Psoas muscle (tissue), 7 donors: ENCODE measurements at regions not wholly inside any gene's neighbourhood (a gene's known extent, or its start where the extent isn't known, plus 50 kb on each side); places are given as distances from the start of the nearest gene placed in this dataset.

Experiments used
- ATAC-seq, 4 donors: fragments of 200-7000 bp; cut with Tn5 transposase; one replicate each; pipeline ENCODE4 v1.9.1; 2020; ENCODE audit warnings: moderate library complexity in 3 of 4, mild to moderate bottlenecking in 2 of 4
- DNase-seq, 2 donors: peaks; one replicate each; pipeline ENCODE4 v3.0.0-alpha.2; 2020
- H3K27ac ChIP-seq: fragments of 200-600 bp; one replicate; pipeline ENCODE4 v1.8.0; 2022
- H3K27me3 ChIP-seq, 3 donors: fragments of 200-600 bp in 1 of 3; one replicate each; pipeline versions ENCODE4 v1.6.1 to v1.8.0; 2013 to 2022; ENCODE audit warnings: low read length in 2 of 3, mild to moderate bottlenecking in 2 of 3, moderate library complexity in 1 of 3; ENCODE audit not compliant: insufficient read depth in 3 of 3
- H3K36me3 ChIP-seq, 2 donors: fragments of 200-600 bp in 1 of 2; one replicate each; pipeline versions ENCODE4 v1.6.1 to v1.8.0; 2013 to 2022; ENCODE audit warnings: low read depth in 1 of 2, mild to moderate bottlenecking in 1 of 2, moderate library complexity in 1 of 2; ENCODE audit not compliant: insufficient read depth in 1 of 2
- H3K4me1 ChIP-seq: fragments of 200-600 bp; one replicate; pipeline ENCODE4 v1.8.0; 2022
- H3K4me3 ChIP-seq: fragments of 200-600 bp; one replicate; pipeline ENCODE4 v1.8.0; 2022; ENCODE audit warnings: mild to moderate bottlenecking
- H3K9me3 ChIP-seq: fragments of 200-600 bp; one replicate; pipeline ENCODE4 v1.8.0; 2022
- CTCF ChIP-seq: fragments of 200-600 bp; IDR thresholded peaks from one replicate; pipeline ENCODE4 v1.8.0; 2022; ENCODE audit warnings: antibody characterized with exemption
- whole genome bisulfite sequencing, 3 donors: extraction: QIAGEN DNeasy Blood & Tissue Kit; methylation state at CpG; one replicate each; pipeline versions ENCODE4 v1.1.6 to v1.1.7; 2013; 5-methylcytosine and 5-hydroxymethylcytosine counted together
- intact Hi-C, 2 donors: fragments of 100-400 bp; cut with DNase I; formaldehyde crosslinking; loops; one replicate each; pipeline versions ENCODE4 v1.11.0 to v1.14.2; 2022
- donor health status: healthy with polysubstance abuse.
- donor health status: DM: no; HTN: no; CAD: no; lungs with moderate emphysema.
- donor health status: Bipolar disorder and iron deficiency.
- donor health status: healthy.
- donor health status: DM: yes; HTN: yes; CAD: no.
- donor health status: DM: no; HTN: no; CAD: no.
- donor health status: DM: yes; HTN: yes; CAD: no.

GRCh38 chr12:76622915-76623314 is 63.3 kb upstream of the OSBPL8 start:
- no peak for TF ChIP-seq CTCF
- Histone ChIP-seq H3K36me3 (no peaks in the 10 kb centered on the region), H3K27me3 (no peaks in the 10 kb centered on the region), H3K27ac (no peak overlapping the region), H3K4me3 (no peak overlapping the region), H3K4me1 (no peaks in the 10 kb centered on the region), H3K9me3 (no peaks in the 10 kb centered on the region)
- intact Hi-C loops: loop anchor here in 1 of 2 donors (5.0 kb wide), 2 partner anchors 169 to 389 kb away; no protein-coding TSS in a partner anchor
- ATAC-seq: no peak
- no peak for DNase-seq

GRCh38 chr12:76623931-76624330 is 64.4 kb upstream of the OSBPL8 start:
- H3K4me3 ChIP-seq: no peak overlapping the region
- TF ChIP-seq CTCF: no peak
- intact Hi-C loops: loop anchor here in 1 of 2 donors (5.0 kb wide), 2 partner anchors 168 to 388 kb away; no protein-coding TSS in a partner anchor
- no peaks in the 10 kb centered on the region for H3K9me3 ChIP-seq
- H3K4me1 ChIP-seq: no peaks in the 10 kb centered on the region
- WGBS, 3 donors: 57 to 81% (median 64%) methylated on average over 2 of the region's 2 CpGs
- H3K27me3 ChIP-seq: no peaks in the 10 kb centered on the region
- ATAC-seq (no peak), DNase-seq (no peak)
- no peaks in the 10 kb centered on the region for H3K36me3 ChIP-seq
- no peak overlapping the region for H3K27ac ChIP-seq

- Histone ChIP-seq H3K4me1 (no peaks in the 10 kb centered on the region), H3K27ac (no peak overlapping the region), H3K9me3 (no peaks in the 10 kb centered on the region), H3K27me3 (no peaks in the 10 kb centered on the region), H3K36me3 (no peaks in the 10 kb centered on the region), H3K4me3 (no peak overlapping the region)
- no peak for ATAC-seq
- DNase-seq: no peak
- TF ChIP-seq CTCF: no peak
- 46 to 70% (median 48%) methylated on average over 4 of the region's 4 CpGs for whole genome bisulfite sequencing, 3 donors
- intact Hi-C loops: no loop called here
Observed at GRCh38 chr12:76627346-76628135, 68.0 kb upstream of the OSBPL8 start.

- Histone ChIP-seq H3K4me1 (no peaks in the 10 kb centered on the region), H3K4me3 (no peak overlapping the region), H3K36me3 (no peaks in the 10 kb centered on the region), H3K9me3 (no peaks in the 10 kb centered on the region), H3K27me3 (no peaks in the 10 kb centered on the region), H3K27ac (no peak overlapping the region)
- no peak for TF ChIP-seq CTCF
- intact Hi-C loops: no loop called here
- no peak for ATAC-seq
- DNase-seq: no peak
Observed at GRCh38 chr12:76628745-76629144, 69.2 kb upstream of the OSBPL8 start.

GRCh38 chr12:76631741-76632140 is 72.2 kb upstream of the OSBPL8 start:
- no peak for ATAC-seq
- TF ChIP-seq CTCF: no peak
- intact Hi-C loops: no loop called here

More at GRCh38 chr12:76631741-76632140, 72.2 kb upstream of the OSBPL8 start:
- no peak for DNase-seq
- H3K27me3 ChIP-seq: no peaks in the 10 kb centered on the region
- H3K36me3 ChIP-seq: no peaks in the 10 kb centered on the region
- H3K4me3 ChIP-seq: no peak overlapping the region
- H3K27ac ChIP-seq: no peak overlapping the region
- H3K9me3 ChIP-seq: no peaks in the 10 kb centered on the region
- H3K4me1 ChIP-seq: no peaks in the 10 kb centered on the region
- 84 to 88% (median 85%) methylated on average over 2 of the region's 2 CpGs for WGBS, 3 donors
